ENCODE measurements at regions not wholly inside any gene's neighbourhood (a gene's known extent, or its start where the extent isn't known, plus 50 kb on each side); places are given as distances from the start of the nearest gene placed in this dataset.

DNA sequence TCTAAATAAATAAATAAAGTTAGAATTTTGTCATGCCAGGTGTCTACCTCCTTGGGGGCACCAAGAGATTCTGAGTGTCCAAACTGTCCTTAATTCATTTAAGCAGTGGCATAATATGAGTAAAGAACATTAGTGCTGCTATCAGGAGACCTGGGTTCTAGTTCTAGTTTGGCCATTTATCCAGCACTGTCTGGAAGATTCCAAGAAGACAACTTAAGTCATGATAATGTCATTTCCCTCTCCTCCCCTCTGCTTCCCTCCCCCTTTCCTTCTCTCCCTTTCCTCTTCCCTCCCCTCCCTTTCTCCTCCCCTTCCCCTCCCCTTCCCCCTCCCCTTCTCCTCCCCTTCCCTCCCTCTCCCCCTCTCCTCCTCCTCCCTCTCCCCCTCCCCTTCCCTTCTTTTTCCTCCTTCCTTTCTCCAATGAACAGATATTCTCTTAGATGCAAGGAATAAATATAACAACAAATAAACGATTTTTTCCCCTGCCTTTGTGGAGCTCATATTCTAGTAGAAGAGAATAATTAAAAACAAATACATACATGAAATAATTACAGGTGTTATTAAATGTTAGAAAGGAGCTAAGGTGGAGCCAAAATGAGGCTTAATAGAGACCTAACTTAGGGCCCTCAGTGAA is 90.8 kb downstream of the NMUR2 start:
- H3K4me1 ChIP-seq (ENCODE audit: low read length): no peaks in the 10 kb centered on the region
- TF ChIP-seq CTCF (IDR thresholded peaks at IDR 0.05; ENCODE audit: low read depth, low read length): no peak
- TF ChIP-seq EZH2phosphoT487 (IDR thresholded peaks at IDR 0.05; ENCODE audit: low read depth): no peak
- no peak overlapping the region for H3K27ac ChIP-seq (ENCODE audit: low read length)
- no peaks in the 10 kb centered on the region for H4K20me1 ChIP-seq (ENCODE audit: insufficient read depth, low read length)
- H3K27me3 ChIP-seq (ENCODE audit: low read depth, low read length): no peaks in the 10 kb centered on the region
- no peak overlapping the region for H2AFZ ChIP-seq (ENCODE audit: low read depth, low read length)
- H3K9ac ChIP-seq (ENCODE audit: low read length): no peak overlapping the region
- H3K79me2 ChIP-seq (ENCODE audit: low read length): no peaks in the 10 kb centered on the region
- no peaks in the 10 kb centered on the region for H3K9me3 ChIP-seq (ENCODE audit: insufficient read depth, low read length)
- no peak overlapping the region for H3K4me2 ChIP-seq (ENCODE audit: low read length)
- H3K36me3 ChIP-seq (replicated peaks; ENCODE audit: low read depth, low read length): no peaks in the 10 kb centered on the region
- no peak overlapping the region for H3K4me3 ChIP-seq (ENCODE audit: low read length)

DNA sequence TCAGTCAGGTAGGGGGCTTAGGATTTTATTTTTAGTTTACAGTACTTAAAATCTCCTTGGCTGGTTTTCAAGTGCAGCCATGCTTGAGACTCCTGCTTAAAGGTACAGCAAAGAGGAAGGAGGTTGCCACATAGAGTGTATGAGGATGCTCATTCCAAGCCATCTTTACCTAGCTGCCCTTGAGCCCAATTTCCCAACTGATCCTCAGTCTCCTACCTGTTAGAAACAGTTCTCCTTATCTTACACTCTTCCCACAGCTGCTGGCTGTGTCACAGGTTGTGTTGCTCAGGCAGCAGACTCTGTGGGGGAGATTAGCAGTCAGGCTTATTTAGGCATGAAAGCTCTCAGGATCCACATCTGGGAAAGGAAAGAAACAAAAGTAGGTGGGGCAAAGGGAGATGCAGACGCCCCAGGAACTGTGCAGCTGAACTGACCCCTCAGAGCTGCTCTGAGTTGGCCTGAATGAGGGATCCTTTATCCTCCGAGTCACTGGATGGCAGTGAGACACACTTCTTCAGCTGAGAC is 95.1 kb downstream of the NMUR2 start:
- no peaks in the 10 kb centered on the region for H4K20me1 ChIP-seq (ENCODE audit: insufficient read depth, low read length)
- H3K4me3 ChIP-seq (ENCODE audit: low read length): no peak overlapping the region
- no peaks in the 10 kb centered on the region for H3K27me3 ChIP-seq (ENCODE audit: low read depth, low read length)
- no peak for TF ChIP-seq EZH2phosphoT487 (IDR thresholded peaks at IDR 0.05; ENCODE audit: low read depth)
- TF ChIP-seq CTCF (IDR thresholded peaks at IDR 0.05; ENCODE audit: low read depth, low read length): no peak
- H3K9ac ChIP-seq (ENCODE audit: low read length): no peak overlapping the region
- no peaks in the 10 kb centered on the region for H3K4me1 ChIP-seq (ENCODE audit: low read length)
- H2AFZ ChIP-seq (ENCODE audit: low read depth, low read length): no peak overlapping the region
- no peak overlapping the region for H3K27ac ChIP-seq (ENCODE audit: low read length)
- no peaks in the 10 kb centered on the region for H3K36me3 ChIP-seq (replicated peaks; ENCODE audit: low read depth, low read length)
- H3K4me2 ChIP-seq (ENCODE audit: low read length): no peak overlapping the region
- no peaks in the 10 kb centered on the region for H3K9me3 ChIP-seq (ENCODE audit: insufficient read depth, low read length)
- no peaks in the 10 kb centered on the region for H3K79me2 ChIP-seq (ENCODE audit: low read length)

GRCh38 chr5:152306386-152306785 is 98.7 kb downstream of the NMUR2 start:
- Histone ChIP-seq H3K4me3 (ENCODE audit: low read length) (no peak overlapping the region), H3K36me3 (replicated peaks; ENCODE audit: low read depth, low read length) (no peaks in the 10 kb centered on the region), H3K27ac (ENCODE audit: low read length) (no peak overlapping the region), H3K9ac (ENCODE audit: low read length) (no peak overlapping the region), H2AFZ (ENCODE audit: low read depth, low read length) (no peak overlapping the region), H3K4me1 (ENCODE audit: low read length) (no peaks in the 10 kb centered on the region), H3K9me3 (ENCODE audit: insufficient read depth, low read length) (no peaks in the 10 kb centered on the region), H3K27me3 (ENCODE audit: low read depth, low read length) (no peaks in the 10 kb centered on the region), H3K4me2 (ENCODE audit: low read length) (no peak overlapping the region), H3K79me2 (ENCODE audit: low read length) (no peaks in the 10 kb centered on the region), H4K20me1 (ENCODE audit: insufficient read depth, low read length) (no peaks in the 10 kb centered on the region)
- TF ChIP-seq CTCF (IDR thresholded peaks at IDR 0.05; ENCODE audit: low read depth, low read length) (no peak), EZH2phosphoT487 (IDR thresholded peaks at IDR 0.05; ENCODE audit: low read depth) (no peak)

DNA sequence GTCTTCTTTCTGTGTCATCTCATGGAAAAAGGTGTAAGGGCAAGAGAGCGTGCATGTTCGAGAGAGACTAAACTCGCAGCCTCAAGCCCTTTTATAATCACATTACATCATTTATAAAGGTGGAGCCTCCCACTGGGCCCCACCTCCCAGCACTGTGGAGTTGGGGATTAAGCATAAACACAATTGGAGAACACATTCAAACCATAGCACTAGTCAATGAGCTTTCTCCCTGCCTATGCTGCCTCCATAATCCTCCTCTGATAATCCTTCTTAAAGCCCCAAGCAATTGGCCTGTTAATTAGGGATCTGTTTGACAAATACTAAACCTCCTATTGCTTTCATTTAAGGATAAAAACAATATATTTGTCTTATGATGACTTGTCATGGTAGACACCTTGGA is 99.6 kb downstream of the NMUR2 start:
- H3K9me3 ChIP-seq (ENCODE audit: insufficient read depth, low read length): no peaks in the 10 kb centered on the region
- no peaks in the 10 kb centered on the region for H3K27me3 ChIP-seq (ENCODE audit: low read depth, low read length)
- H3K4me3 ChIP-seq (ENCODE audit: low read length): no peak overlapping the region
- no peak overlapping the region for H3K27ac ChIP-seq (ENCODE audit: low read length)
- no peaks in the 10 kb centered on the region for H4K20me1 ChIP-seq (ENCODE audit: insufficient read depth, low read length)
- no peaks in the 10 kb centered on the region for H3K79me2 ChIP-seq (ENCODE audit: low read length)
- no peak overlapping the region for H3K9ac ChIP-seq (ENCODE audit: low read length)
- no peak for TF ChIP-seq CTCF (IDR thresholded peaks at IDR 0.05; ENCODE audit: low read depth, low read length)
- TF ChIP-seq EZH2phosphoT487 (IDR thresholded peaks at IDR 0.05; ENCODE audit: low read depth): no peak
- H2AFZ ChIP-seq (ENCODE audit: low read depth, low read length): no peak overlapping the region
- no peak overlapping the region for H3K4me2 ChIP-seq (ENCODE audit: low read length)
- no peaks in the 10 kb centered on the region for H3K4me1 ChIP-seq (ENCODE audit: low read length)
- H3K36me3 ChIP-seq (replicated peaks; ENCODE audit: low read depth, low read length): no peaks in the 10 kb centered on the region

Data from OCI-LY3 (cell line).